VCaP (cell line): ENCODE measurements at regions not wholly inside any gene's neighbourhood (a gene's known extent, or its start where the extent isn't known, plus 50 kb on each side); places are given as distances from the start of the nearest gene placed in this dataset.

ENCODE experiments used
- H3K27ac ChIP-seq: fragments of 450-650 bp; 2 replicates; pipeline ENCODE4 v1.5.1; 2017
- CTCF ChIP-seq: fragments of 450-650 bp; conservative IDR thresholded peaks from 2 replicates; pipeline ENCODE4 v1.5.1; 2017; ENCODE audit warnings: mild to moderate bottlenecking, moderate library complexity

- H3K27ac ChIP-seq: no peak overlapping the region
- peak; percentile 23; the same call in 1 of the 2 replicates for TF ChIP-seq CTCF
Observed at GRCh38 chr2:65800998-65801397, 368.6 kb upstream of the SPRED2 start.

GRCh38 chr2:65799141-65799854, 366.9 kb upstream of the SPRED2 start:
- TF ChIP-seq CTCF: no peak
- no peak overlapping the region for H3K27ac ChIP-seq

- H3K27ac ChIP-seq: no peak overlapping the region
- no peak for TF ChIP-seq CTCF
Observed at GRCh38 chr2:65798641-65799040, 366.2 kb upstream of the SPRED2 start.

GRCh38 chr2:65794994-65795393, 362.6 kb upstream of the SPRED2 start:
- TF ChIP-seq CTCF: no peak

GRCh38 chr2:65791404-65791975, 359.1 kb upstream of the SPRED2 start:
- H3K27ac ChIP-seq: no peak overlapping the region
- no peak for TF ChIP-seq CTCF

More at GRCh38 chr2:65794994-65795393, 362.6 kb upstream of the SPRED2 start:
- no peak overlapping the region for H3K27ac ChIP-seq

- no peak overlapping the region for H3K27ac ChIP-seq
- no peak for TF ChIP-seq CTCF
Observed at GRCh38 chr2:65790676-65790935, 358.2 kb upstream of the SPRED2 start.

- H3K27ac ChIP-seq: no peak overlapping the region
- TF ChIP-seq CTCF: no peak
Observed at GRCh38 chr2:65789923-65790675, 357.7 kb upstream of the SPRED2 start.
